NCI-H510A (cell line): ENCODE measurements at regions not wholly inside any gene's neighbourhood (a gene's known extent, or its start where the extent isn't known, plus 50 kb on each side); places are given as distances from the start of the nearest gene placed in this dataset.
"Not testable (repeated sequence)": the region's sequence is repeated elsewhere in the genome, so short reads cannot be mapped to it uniquely, and the experiment has no call there.

ENCODE experiments used
- DNase-seq: peaks from one replicate; lab custom pipeline; 2025; lab: John Stamatoyannopoulos, UW

GRCh38 chr14:51581017-51581881 is 70.5 kb upstream of the FRMD6 start:
- no peak for DNase-seq

GRCh38 chr14:51582437-51582836 is 69.3 kb upstream of the FRMD6 start:
- no peak for DNase-seq

GRCh38 chr14:51585055-51585454 is 66.7 kb upstream of the FRMD6 start:
- no peak for DNase-seq

- no peak for DNase-seq
These were observed 58.9 kb upstream of the FRMD6 start for GRCh38 chr14:51592836-51593235.

GRCh38 chr14:51593397-51593796 is 58.3 kb upstream of the FRMD6 start:
- no peak for DNase-seq

GRCh38 chr14:51595881-51596455 is 55.7 kb upstream of the FRMD6 start:
- DNase-seq = no peak

GRCh38 chr14:51596488-51597117 is 55.1 kb upstream of the FRMD6 start:
- no peak for DNase-seq

GRCh38 chr14:51597261-51598001 is 54.3 kb upstream of the FRMD6 start:
- no peak for DNase-seq

GRCh38 chr14:51598924-51599600 is 52.6 kb upstream of the FRMD6 start:
- DNase-seq = not testable (repeated sequence)

- DNase-seq = no peak
These were observed 51.1 kb upstream of the FRMD6 start for GRCh38 chr14:51600658-51601057.
